Mesenchymal stem cell (in vitro differentiated cells and primary cell): ENCODE measurements at regions not wholly inside any gene's neighbourhood (a gene's known extent, or its start where the extent isn't known, plus 50 kb on each side); places are given as distances from the start of the nearest gene placed in this dataset.

Experiments
- DNase-seq: peaks from one replicate; pipeline ENCODE4 v3.0.0-alpha.2; 2013
- H2AFZ ChIP-seq: one replicate; pipeline ENCODE4 v1.6.1; 2013; ENCODE audit warnings: low read depth, mild to moderate bottlenecking, control low read depth, inconsistent platforms, low read length, moderate library complexity
- H2AK5ac ChIP-seq: 2 replicates; pipeline ENCODE4 v1.6.1; 2013; ENCODE audit warnings: low read length, moderate library complexity, mild to moderate bottlenecking, inconsistent platforms; ENCODE audit not compliant: severe bottlenecking
- H2BK120ac ChIP-seq: one replicate; pipeline ENCODE4 v1.6.1; 2013; ENCODE audit warnings: low read depth, mild to moderate bottlenecking, inconsistent platforms, low read length, moderate library complexity
- H2BK12ac ChIP-seq, 2 experiments: one replicate each; pipeline ENCODE4 v1.6.1; 2013; ENCODE audit warnings: inconsistent platforms in 2 of 2, low read length in 2 of 2, mild to moderate bottlenecking in 2 of 2, moderate library complexity in 2 of 2, control low read depth in 1 of 2
- H2BK15ac ChIP-seq: one replicate; pipeline ENCODE4 v1.6.1; 2013; ENCODE audit warnings: mild to moderate bottlenecking, low read depth, inconsistent platforms; ENCODE audit not compliant: poor library complexity, severe bottlenecking
- H2BK5ac ChIP-seq: 2 replicates; pipeline ENCODE4 v1.6.1; 2013; ENCODE audit warnings: low read depth, mild to moderate bottlenecking, low read length, control low read depth, inconsistent platforms; ENCODE audit not compliant: poor library complexity, severe bottlenecking
- H3K14ac ChIP-seq, 2 experiments: one replicate each; pipeline ENCODE4 v1.6.1; 2013; ENCODE audit warnings: inconsistent platforms in 2 of 2, low read length in 2 of 2, control low read depth in 1 of 2, mild to moderate bottlenecking in 1 of 2, moderate library complexity in 1 of 2
- H3K18ac ChIP-seq, 2 experiments: one replicate each; pipeline ENCODE4 v1.6.1; 2013; ENCODE audit warnings: inconsistent platforms in 2 of 2, low read length in 2 of 2, control low read depth in 1 of 2, low read depth in 1 of 2, mild to moderate bottlenecking in 1 of 2
- H3K23ac ChIP-seq, 2 experiments: one replicate each; pipeline ENCODE4 v1.6.1; 2013; ENCODE audit warnings: inconsistent platforms in 2 of 2, low read length in 2 of 2, mild to moderate bottlenecking in 2 of 2, moderate library complexity in 2 of 2, control low read depth in 1 of 2
- H3K27ac ChIP-seq: 2 replicates; pipeline ENCODE4 v1.5.1; 2013; ENCODE audit warnings: mild to moderate bottlenecking, moderate library complexity, low read length, control low read depth, inconsistent platforms; ENCODE audit not compliant: poor library complexity, severe bottlenecking
- H3K27me3 ChIP-seq, 2 experiments: 2 replicates each; pipeline versions ENCODE4 v1.6.1 to v1.7.0; 2013; ENCODE audit warnings: low read length in 2 of 2, mild to moderate bottlenecking in 2 of 2, moderate library complexity in 2 of 2, control low read depth in 1 of 2, inconsistent platforms in 1 of 2; ENCODE audit not compliant: control insufficient read depth in 1 of 2, insufficient read depth in 1 of 2
- H3K36me3 ChIP-seq, 2 experiments: 2 replicates each; pipeline versions ENCODE4 v1.6.1 to v1.7.0; 2013; ENCODE audit warnings: low read length in 2 of 2, control low read depth in 1 of 2, inconsistent platforms in 1 of 2, low read depth in 1 of 2, mild to moderate bottlenecking in 1 of 2; ENCODE audit not compliant: insufficient read depth in 2 of 2, control insufficient read depth in 1 of 2
- H3K4ac ChIP-seq, 2 experiments: one replicate each; pipeline ENCODE4 v1.6.1; 2013; ENCODE audit warnings: inconsistent platforms in 2 of 2, low read length in 2 of 2, mild to moderate bottlenecking in 2 of 2, moderate library complexity in 2 of 2, control low read depth in 1 of 2, low read depth in 1 of 2
- H3K4me1 ChIP-seq: 2 replicates; pipeline ENCODE4 v1.6.1; 2013; ENCODE audit warnings: low read depth, low read length, control low read depth; ENCODE audit not compliant: control insufficient read depth, insufficient read depth
- H3K4me2 ChIP-seq: 2 replicates; pipeline ENCODE4 v1.6.1; 2013; ENCODE audit warnings: low read length, mild to moderate bottlenecking, inconsistent platforms; ENCODE audit not compliant: poor library complexity, severe bottlenecking
- H3K4me3 ChIP-seq, 2 experiments: 2 replicates each; pipeline versions ENCODE4 v1.5.1 to v1.7.0; 2013; ENCODE audit warnings: low read length in 2 of 2, mild to moderate bottlenecking in 2 of 2, control low read depth in 1 of 2, low read depth in 1 of 2; ENCODE audit not compliant: insufficient read depth in 1 of 2
- H3K79me1 ChIP-seq: replicated peaks from 2 replicates; pipeline ENCODE4 v1.6.1; 2013; ENCODE audit warnings: mild to moderate bottlenecking, control low read depth, low read length, inconsistent platforms; ENCODE audit not compliant: poor library complexity, severe bottlenecking
- H3K9ac ChIP-seq: 2 replicates; pipeline ENCODE4 v1.7.0; 2013; ENCODE audit warnings: mild to moderate bottlenecking, low read length, moderate library complexity
- H3K9me3 ChIP-seq: 2 replicates; pipeline ENCODE4 v1.7.0; 2013; ENCODE audit warnings: mild to moderate bottlenecking, low read length; ENCODE audit not compliant: control insufficient read depth
- H4K8ac ChIP-seq: one replicate; pipeline ENCODE4 v1.6.1; 2013; ENCODE audit warnings: inconsistent platforms, mild to moderate bottlenecking, low read length, moderate library complexity
- H4K91ac ChIP-seq: one replicate; pipeline ENCODE4 v1.6.1; 2013; ENCODE audit warnings: mild to moderate bottlenecking, low read length, inconsistent platforms
- WGBS: methylation state at CpG from one replicate; pipeline ENCODE4 v1.1.7; 2013; ENCODE audit warnings: mixed read lengths; 5-methylcytosine and 5-hydroxymethylcytosine counted together

GRCh38 chr11:96643173-96643572 lies 253.4 kb downstream of the JRKL start:
- 84% methylated on average over 5 of the region's 5 CpGs for WGBS
- H3K9me3 ChIP-seq: peaks cover 3% of the 10 kb centered on the region
- no peak overlapping the region for H4K91ac ChIP-seq
- H3K4me1 ChIP-seq: no peaks in the 10 kb centered on the region
- DNase-seq: no peak
- H3K18ac ChIP-seq: no peak overlapping the region
- H2BK12ac ChIP-seq: no peak overlapping the region
- H2BK15ac ChIP-seq: no peak overlapping the region
- no peaks in the 10 kb centered on the region for H3K27me3 ChIP-seq
- no peak overlapping the region for H2BK120ac ChIP-seq
- H3K36me3 ChIP-seq: no peaks in the 10 kb centered on the region
- H2AK5ac ChIP-seq: no peak overlapping the region
- H3K4ac ChIP-seq: no peak overlapping the region
- no peak overlapping the region for H3K4me3 ChIP-seq
- H2BK5ac ChIP-seq: no peak overlapping the region
- H3K14ac ChIP-seq: no peak overlapping the region
- H4K8ac ChIP-seq: no peak overlapping the region
- H3K9ac ChIP-seq: no peak overlapping the region
- H3K79me1 ChIP-seq: no peaks in the 10 kb centered on the region
- no peak overlapping the region for H3K4me2 ChIP-seq
- H2AFZ ChIP-seq: no peak overlapping the region
- H3K27ac ChIP-seq: no peak overlapping the region
- no peak overlapping the region for H3K23ac ChIP-seq

- no peaks in the 10 kb centered on the region for H3K4me1 ChIP-seq
- H4K91ac ChIP-seq: no peak overlapping the region
- H4K8ac ChIP-seq: no peak overlapping the region
- no peaks in the 10 kb centered on the region for H3K79me1 ChIP-seq
- no peaks in the 10 kb centered on the region for H3K27me3 ChIP-seq
- H3K4me2 ChIP-seq: no peak overlapping the region
- H3K18ac ChIP-seq: no peak overlapping the region
- no peak overlapping the region for H3K27ac ChIP-seq
- H3K4ac ChIP-seq: no peak overlapping the region
- no peak overlapping the region for H3K9ac ChIP-seq
- no peak overlapping the region for H2BK120ac ChIP-seq
- no peak overlapping the region for H2AFZ ChIP-seq
- H3K14ac ChIP-seq: no peak overlapping the region
- H2BK15ac ChIP-seq: no peak overlapping the region
- H3K4me3 ChIP-seq: no peak overlapping the region
- H3K23ac ChIP-seq: no peak overlapping the region
- DNase-seq: no peak
- no peak overlapping the region for H2BK12ac ChIP-seq
- no peak overlapping the region for H2BK5ac ChIP-seq
- no peaks in the 10 kb centered on the region for H3K36me3 ChIP-seq
- 89% methylated on average over 3 of the region's 5 CpGs for WGBS
- no peaks in the 10 kb centered on the region for H3K9me3 ChIP-seq
- no peak overlapping the region for H2AK5ac ChIP-seq
Measured at GRCh38 chr11:96647621-96648020, 257.8 kb downstream of the JRKL start.

- H3K18ac ChIP-seq: no peak overlapping the region
- H3K27ac ChIP-seq: no peak overlapping the region
- H4K8ac ChIP-seq: no peak overlapping the region
- H3K14ac ChIP-seq: no peak overlapping the region
- H2BK15ac ChIP-seq: no peak overlapping the region
- H3K9ac ChIP-seq: no peak overlapping the region
- no peak overlapping the region for H3K4me2 ChIP-seq
- H3K9me3 ChIP-seq: no peaks in the 10 kb centered on the region
- no peaks in the 10 kb centered on the region for H3K79me1 ChIP-seq
- H3K4me3 ChIP-seq: no peak overlapping the region
- no peak overlapping the region for H2AK5ac ChIP-seq
- no peaks in the 10 kb centered on the region for H3K36me3 ChIP-seq
- DNase-seq: no peak
- no peak overlapping the region for H2BK5ac ChIP-seq
- H3K4me1 ChIP-seq: no peaks in the 10 kb centered on the region
- H2BK120ac ChIP-seq: no peak overlapping the region
- no peak overlapping the region for H4K91ac ChIP-seq
- no peaks in the 10 kb centered on the region for H3K27me3 ChIP-seq
- no peak overlapping the region for H2BK12ac ChIP-seq
- H2AFZ ChIP-seq: no peak overlapping the region
- no CpG with 5 or more reads among the region's 2 CpGs for WGBS
- H3K23ac ChIP-seq: no peak overlapping the region
- no peak overlapping the region for H3K4ac ChIP-seq
Measured at GRCh38 chr11:96648991-96649390, 259.2 kb downstream of the JRKL start.

GRCh38 chr11:96652516-96652915 lies 262.7 kb downstream of the JRKL start:
- H2BK5ac ChIP-seq: no peak overlapping the region
- no peak overlapping the region for H3K27ac ChIP-seq
- no peak overlapping the region for H3K14ac ChIP-seq
- no peak overlapping the region for H2BK120ac ChIP-seq
- no peak overlapping the region for H3K23ac ChIP-seq
- no peak overlapping the region for H2BK15ac ChIP-seq
- no peak overlapping the region for H4K8ac ChIP-seq
- H2AK5ac ChIP-seq: no peak overlapping the region
- H2BK12ac ChIP-seq: no peak overlapping the region
- no peaks in the 10 kb centered on the region for H3K36me3 ChIP-seq
- H3K79me1 ChIP-seq: no peaks in the 10 kb centered on the region
- H2AFZ ChIP-seq: no peak overlapping the region
- 82% methylated on average over 1 of the region's 2 CpGs for WGBS
- H3K4me1 ChIP-seq: no peaks in the 10 kb centered on the region
- no peaks in the 10 kb centered on the region for H3K27me3 ChIP-seq
- no peak for DNase-seq
- no peak overlapping the region for H3K4me3 ChIP-seq
- no peak overlapping the region for H3K18ac ChIP-seq
- no peak overlapping the region for H3K4ac ChIP-seq
- no peaks in the 10 kb centered on the region for H3K9me3 ChIP-seq
- H3K4me2 ChIP-seq: no peak overlapping the region
- no peak overlapping the region for H3K9ac ChIP-seq
- no peak overlapping the region for H4K91ac ChIP-seq
